ENCODE measurements at regions not wholly inside any gene's neighbourhood (a gene's known extent, or its start where the extent isn't known, plus 50 kb on each side); places are given as distances from the start of the nearest gene placed in this dataset.

- TF ChIP-seq TAF1 (IDR thresholded peaks at IDR 0.05; ENCODE audit: borderline replicate concordance, low read depth, low read length) (no peak), POLR2A (IDR thresholded peaks at IDR 0.05; ENCODE audit: low read depth, low read length) (no peak), POLR2AphosphoS5 (IDR thresholded peaks at IDR 0.05; ENCODE audit: low read depth, low read length) (no peak)
- DNase-seq (ENCODE audit: insufficient read length) (no peak), FAIRE-seq (no peak)
Observed at GRCh38 chr15:81548365-81549130, 174.5 kb upstream of the TMC3 start.

- DNase-seq (ENCODE audit: insufficient read length): no peak
Observed at GRCh38 chr15:81547521-81548132, 173.6 kb upstream of the TMC3 start.

GRCh38 chr15:81544385-81544784 is 170.4 kb upstream of the TMC3 start:
- TF ChIP-seq POLR2AphosphoS5 (IDR thresholded peaks at IDR 0.05; ENCODE audit: low read depth, low read length): no peak
- no peak for TF ChIP-seq TAF1 (IDR thresholded peaks at IDR 0.05; ENCODE audit: borderline replicate concordance, low read depth, low read length)
- no peak for TF ChIP-seq POLR2A (IDR thresholded peaks at IDR 0.05; ENCODE audit: low read depth, low read length)
- no peak for FAIRE-seq
- DNase-seq (ENCODE audit: insufficient read length): no peak

More at GRCh38 chr15:81547521-81548132, 173.6 kb upstream of the TMC3 start:
- TF ChIP-seq POLR2AphosphoS5 (IDR thresholded peaks at IDR 0.05; ENCODE audit: low read depth, low read length) (no peak), TAF1 (IDR thresholded peaks at IDR 0.05; ENCODE audit: borderline replicate concordance, low read depth, low read length) (no peak), POLR2A (IDR thresholded peaks at IDR 0.05; ENCODE audit: low read depth, low read length) (no peak)
- FAIRE-seq: no peak

GRCh38 chr15:81540909-81541308 is 166.9 kb upstream of the TMC3 start:
- FAIRE-seq (no peak), DNase-seq (ENCODE audit: insufficient read length) (no peak)
- TF ChIP-seq TAF1 (IDR thresholded peaks at IDR 0.05; ENCODE audit: borderline replicate concordance, low read depth, low read length): no peak

GRCh38 chr15:81536356-81536755 is 162.3 kb upstream of the TMC3 start:
- DNase-seq (ENCODE audit: insufficient read length) (no peak), FAIRE-seq (no peak)
- no peak for TF ChIP-seq TAF1 (IDR thresholded peaks at IDR 0.05; ENCODE audit: borderline replicate concordance, low read depth, low read length)
- no peak for TF ChIP-seq POLR2AphosphoS5 (IDR thresholded peaks at IDR 0.05; ENCODE audit: low read depth, low read length)
- TF ChIP-seq POLR2A (IDR thresholded peaks at IDR 0.05; ENCODE audit: low read depth, low read length): no peak

- DNase-seq (ENCODE audit: insufficient read length): no peak
- no peak for TF ChIP-seq POLR2A (IDR thresholded peaks at IDR 0.05; ENCODE audit: low read depth, low read length)
- no peak for TF ChIP-seq POLR2AphosphoS5 (IDR thresholded peaks at IDR 0.05; ENCODE audit: low read depth, low read length)
- no peak for TF ChIP-seq TAF1 (IDR thresholded peaks at IDR 0.05; ENCODE audit: borderline replicate concordance, low read depth, low read length)
- no peak for FAIRE-seq
Observed at GRCh38 chr15:81534124-81534523, 160.1 kb upstream of the TMC3 start.

- no peak for DNase-seq (ENCODE audit: insufficient read length)
- TF ChIP-seq TAF1 (IDR thresholded peaks at IDR 0.05; ENCODE audit: borderline replicate concordance, low read depth, low read length): no peak
- TF ChIP-seq POLR2AphosphoS5 (IDR thresholded peaks at IDR 0.05; ENCODE audit: low read depth, low read length): no peak
- no peak for TF ChIP-seq POLR2A (IDR thresholded peaks at IDR 0.05; ENCODE audit: low read depth, low read length)
- no peak for FAIRE-seq
Observed at GRCh38 chr15:81532001-81532400, 158.0 kb upstream of the TMC3 start.

GRCh38 chr15:81531109-81531592 is 157.1 kb upstream of the TMC3 start:
- DNase-seq (ENCODE audit: insufficient read length) (no peak), FAIRE-seq (no peak)

GRCh38 chr15:81530271-81530691 is 156.3 kb upstream of the TMC3 start:
- TF ChIP-seq POLR2AphosphoS5 (IDR thresholded peaks at IDR 0.05; ENCODE audit: low read depth, low read length): no peak
- TF ChIP-seq TAF1 (IDR thresholded peaks at IDR 0.05; ENCODE audit: borderline replicate concordance, low read depth, low read length): no peak
- no peak for TF ChIP-seq POLR2A (IDR thresholded peaks at IDR 0.05; ENCODE audit: low read depth, low read length)
- DNase-seq (ENCODE audit: insufficient read length) (no peak), FAIRE-seq (no peak)

More at GRCh38 chr15:81531109-81531592, 157.1 kb upstream of the TMC3 start:
- TF ChIP-seq POLR2AphosphoS5 (IDR thresholded peaks at IDR 0.05; ENCODE audit: low read depth, low read length) (no peak), TAF1 (IDR thresholded peaks at IDR 0.05; ENCODE audit: borderline replicate concordance, low read depth, low read length) (no peak)

- TF ChIP-seq TAF1 (IDR thresholded peaks at IDR 0.05; ENCODE audit: borderline replicate concordance, low read depth, low read length): no peak
- no peak for TF ChIP-seq POLR2AphosphoS5 (IDR thresholded peaks at IDR 0.05; ENCODE audit: low read depth, low read length)
- TF ChIP-seq POLR2A (IDR thresholded peaks at IDR 0.05; ENCODE audit: low read depth, low read length): no peak
- DNase-seq (ENCODE audit: insufficient read length) (no peak), FAIRE-seq (no peak)
Observed at GRCh38 chr15:81529481-81529880, 155.5 kb upstream of the TMC3 start.

GRCh38 chr15:81526029-81526428 is 152.0 kb upstream of the TMC3 start:
- no peak for TF ChIP-seq POLR2A (IDR thresholded peaks at IDR 0.05; ENCODE audit: low read depth, low read length)
- no peak for TF ChIP-seq POLR2AphosphoS5 (IDR thresholded peaks at IDR 0.05; ENCODE audit: low read depth, low read length)
- TF ChIP-seq TAF1 (IDR thresholded peaks at IDR 0.05; ENCODE audit: borderline replicate concordance, low read depth, low read length): no peak
- DNase-seq (ENCODE audit: insufficient read length): no peak
- no peak for FAIRE-seq

GRCh38 chr15:81524496-81524895 is 150.5 kb upstream of the TMC3 start:
- TF ChIP-seq TAF1 (IDR thresholded peaks at IDR 0.05; ENCODE audit: borderline replicate concordance, low read depth, low read length): no peak
- TF ChIP-seq POLR2A (IDR thresholded peaks at IDR 0.05; ENCODE audit: low read depth, low read length): no peak
- no peak for TF ChIP-seq POLR2AphosphoS5 (IDR thresholded peaks at IDR 0.05; ENCODE audit: low read depth, low read length)
- FAIRE-seq: no peak

More at GRCh38 chr15:81524496-81524895, 150.5 kb upstream of the TMC3 start:
- no peak for DNase-seq (ENCODE audit: insufficient read length)
